ENCODE measurements at regions not wholly inside any gene's neighbourhood (a gene's known extent, or its start where the extent isn't known, plus 50 kb on each side); places are given as distances from the start of the nearest gene placed in this dataset.

- intact Hi-C loops (cut with DNase I), result no loop called here
- Histone ChIP-seq H3K4me1 (no peaks in the 10 kb centered on the region), H3K4me3 (no peak overlapping the region), H3K27me3 (peaks cover 0 to 4% (median 0%) of the 10 kb centered on the region in 4 donors), H3K36me3 (no peaks in the 10 kb centered on the region), H3K27ac (no peak overlapping the region), H3K9me3 (no peaks in the 10 kb centered on the region)
- DNase-seq, result no peak
- no peak for TF ChIP-seq POLR2A (IDR thresholded peaks at IDR 0.05)
- no peak for TF ChIP-seq CTCF (IDR thresholded peaks at IDR 0.05)
- WGBS, 2 donors, result 43 to 50% methylated on average over 12 to 19 of the region's 20 CpGs
These were observed 610.5 kb downstream of the BUD13 start for GRCh38 chr11:116162086-116162885.

- Histone ChIP-seq H3K4me3 (no peak overlapping the region), H3K27me3 (peaks cover 0 to 15% (median 0%) of the 10 kb centered on the region in 4 donors), H3K9me3 (no peaks in the 10 kb centered on the region), H3K36me3 (no peaks in the 10 kb centered on the region), H3K4me1 (no peaks in the 10 kb centered on the region), H3K27ac (no peak overlapping the region)
- intact Hi-C loops (cut with DNase I), result no loop called here
- TF ChIP-seq POLR2A (IDR thresholded peaks at IDR 0.05) (no peak), CTCF (IDR thresholded peaks at IDR 0.05) (no peak)
- DNase-seq, result no peak
- WGBS, 2 donors, result 68 to 82% methylated on average over 2 of the region's 2 CpGs
These were observed 624.1 kb downstream of the BUD13 start for GRCh38 chr11:116148645-116149044.

- intact Hi-C loops (cut with DNase I), result no loop called here
- TF ChIP-seq CTCF (IDR thresholded peaks at IDR 0.05) (no peak), POLR2A (IDR thresholded peaks at IDR 0.05) (no peak)
- no peak for DNase-seq
- no peak overlapping the region for H3K4me3 ChIP-seq
- H3K36me3 ChIP-seq, result no peaks in the 10 kb centered on the region
- peaks cover 0 to 15% (median 0%) of the 10 kb centered on the region in 4 donors for H3K27me3 ChIP-seq
- H3K9me3 ChIP-seq, result no peaks in the 10 kb centered on the region
- WGBS, 2 donors, result 48 to 49% methylated on average over 5 to 8 of the region's 10 CpGs
- no peak overlapping the region for H3K27ac ChIP-seq
- no peaks in the 10 kb centered on the region for H3K4me1 ChIP-seq
These were observed 624.7 kb downstream of the BUD13 start for GRCh38 chr11:116148056-116148455.

- Histone ChIP-seq H3K9me3 (no peaks in the 10 kb centered on the region), H3K4me1 (no peaks in the 10 kb centered on the region), H3K27me3 (peaks cover 0 to 15% (median 0%) of the 10 kb centered on the region in 4 donors), H3K36me3 (no peaks in the 10 kb centered on the region), H3K4me3 (no peak overlapping the region), H3K27ac (no peak overlapping the region)
- DNase-seq, result no peak
- 81 to 83% methylated on average over 14 of the region's 14 CpGs for WGBS, 2 donors
- TF ChIP-seq CTCF (IDR thresholded peaks at IDR 0.05) (no peak), POLR2A (IDR thresholded peaks at IDR 0.05) (no peak)
- intact Hi-C loops (cut with DNase I), result no loop called here
These were observed 627.5 kb downstream of the BUD13 start for GRCh38 chr11:116145187-116145865.

- no peak for TF ChIP-seq POLR2A (IDR thresholded peaks at IDR 0.05)
- Histone ChIP-seq H3K9me3 (no peaks in the 10 kb centered on the region), H3K27me3 (peaks cover 0 to 15% (median 0%) of the 10 kb centered on the region in 4 donors), H3K27ac (no peak overlapping the region), H3K36me3 (no peaks in the 10 kb centered on the region), H3K4me3 (no peak overlapping the region), H3K4me1 (no peaks in the 10 kb centered on the region)
- 77 to 83% methylated on average over 6 to 11 of the region's 17 CpGs for WGBS, 2 donors
- intact Hi-C loops (cut with DNase I), result no loop called here
- no peak for DNase-seq
These were observed 628.3 kb downstream of the BUD13 start for GRCh38 chr11:116144387-116144958.

Measured in esophagus squamous epithelium (tissue), 5 donors.